HL-60 (cell line): ENCODE measurements at regions not wholly inside any gene's neighbourhood (a gene's known extent, or its start where the extent isn't known, plus 50 kb on each side); places are given as distances from the start of the nearest gene placed in this dataset.
"Not testable (repeated sequence)": the region's sequence is repeated elsewhere in the genome, so short reads cannot be mapped to it uniquely, and the experiment has no call there.

Experiments used
- DNase-seq, 2 experiments: peaks; one replicate each; pipeline ENCODE4 v3.0.0-alpha.2; 2010 to 2020; ENCODE audit warnings: low read depth in 1 of 2, low spot score in 1 of 2
- H3K27ac ChIP-seq: fragments of 250-450 bp; sonication (Bioruptor Pico); replicated peaks from 2 replicates; pipeline ENCODE4 v1.5.1; 2020; ENCODE audit warnings: mild to moderate bottlenecking, moderate library complexity
- H3K27me3 ChIP-seq: fragments of 250-450 bp; sonication (Bioruptor Pico); 2 replicates; pipeline ENCODE4 v1.5.1; 2021; ENCODE audit warnings: mild to moderate bottlenecking, moderate library complexity; ENCODE audit not compliant: insufficient read depth, poor library complexity, severe bottlenecking
- H3K4me3 ChIP-seq: replicated peaks from 2 replicates; pipeline ENCODE4 v1.5.1; 2011; ENCODE audit warnings: mild to moderate bottlenecking, control low read depth, low read length; ENCODE audit not compliant: insufficient read depth
- CTCF ChIP-seq: IDR thresholded peaks from one replicate; pipeline ENCODE4 v1.5.1; 2011; ENCODE audit warnings: low read length, control low read depth, inconsistent platforms; ENCODE audit not compliant: insufficient read depth
- GABPA ChIP-seq: IDR thresholded peaks from 2 replicates; pipeline ENCODE4 v1.6.1; 2012; ENCODE audit warnings: low read depth
- POLR2AphosphoS5 ChIP-seq: IDR thresholded peaks from 2 replicates; pipeline ENCODE4 v1.6.1; 2012; ENCODE audit warnings: low read depth
- SPI1 ChIP-seq: IDR thresholded peaks from 2 replicates; pipeline ENCODE4 v1.6.1; 2012; ENCODE audit warnings: low read depth, mild to moderate bottlenecking, borderline replicate concordance
- TF ChIP-seq, protein P1 (sequence below): IDR thresholded peaks from 2 replicates; pipeline ENCODE4 v1.6.1; 2012; ENCODE audit warnings: low read depth; ENCODE audit not compliant: insufficient replicate concordance

- H3K27ac ChIP-seq: peak overlapping the region; percentile 37; the same call in 1 of the 2 replicates
- peak; percentile 55 to 60 for DNase-seq
- H3K4me3 ChIP-seq, H3K27me3 ChIP-seq: not testable (repeated sequence)
- TF ChIP-seq SPI1 (peak; percentile 73; the same call in 1 of the 2 replicates), POLR2AphosphoS5 (peak; percentile 33; the same call in 1 of the 2 replicates)
Observed at GRCh38 chr16:21356308-21356707, 78.2 kb upstream of the CRYM start.

- H3K4me3 ChIP-seq, H3K27me3 ChIP-seq, H3K27ac ChIP-seq, DNase-seq: not testable (repeated sequence)
Observed at GRCh38 chr16:21351433-21351832, 73.3 kb upstream of the CRYM start.

DNA sequence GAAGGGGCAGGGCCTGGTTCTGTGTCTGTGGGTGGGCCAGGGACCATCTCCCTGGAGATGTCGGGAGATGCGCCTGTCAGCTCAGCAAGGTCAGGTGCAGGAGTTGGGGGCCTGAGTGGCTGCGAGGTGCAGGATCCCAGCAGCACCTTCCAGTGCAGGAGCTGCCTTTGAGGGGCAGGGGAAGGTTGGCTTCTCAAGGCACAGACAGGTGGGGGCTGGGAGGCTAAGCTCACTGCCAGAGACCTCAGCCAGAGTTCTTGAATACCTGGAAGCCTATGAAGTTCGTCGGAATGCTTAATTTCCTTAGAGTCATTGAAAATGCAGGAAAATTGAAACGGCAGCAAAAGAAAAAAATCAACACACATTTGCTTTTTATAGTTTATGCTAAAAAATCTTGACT lies 72.8 kb upstream of the CRYM start:
- not testable (repeated sequence) for H3K27me3 ChIP-seq, H3K4me3 ChIP-seq, H3K27ac ChIP-seq, DNase-seq

GRCh38 chr16:21349336-21349735 lies 71.2 kb upstream of the CRYM start:
- not testable (repeated sequence) for H3K27me3 ChIP-seq, H3K27ac ChIP-seq, DNase-seq, H3K4me3 ChIP-seq

- H3K27ac ChIP-seq, H3K4me3 ChIP-seq, H3K27me3 ChIP-seq, DNase-seq: not testable (repeated sequence)
Observed at GRCh38 chr16:21348815-21349214, 70.7 kb upstream of the CRYM start.

GRCh38 chr16:21347538-21347937 lies 69.4 kb upstream of the CRYM start:
- not testable (repeated sequence) for DNase-seq, H3K27ac ChIP-seq, H3K4me3 ChIP-seq, H3K27me3 ChIP-seq

DNA sequence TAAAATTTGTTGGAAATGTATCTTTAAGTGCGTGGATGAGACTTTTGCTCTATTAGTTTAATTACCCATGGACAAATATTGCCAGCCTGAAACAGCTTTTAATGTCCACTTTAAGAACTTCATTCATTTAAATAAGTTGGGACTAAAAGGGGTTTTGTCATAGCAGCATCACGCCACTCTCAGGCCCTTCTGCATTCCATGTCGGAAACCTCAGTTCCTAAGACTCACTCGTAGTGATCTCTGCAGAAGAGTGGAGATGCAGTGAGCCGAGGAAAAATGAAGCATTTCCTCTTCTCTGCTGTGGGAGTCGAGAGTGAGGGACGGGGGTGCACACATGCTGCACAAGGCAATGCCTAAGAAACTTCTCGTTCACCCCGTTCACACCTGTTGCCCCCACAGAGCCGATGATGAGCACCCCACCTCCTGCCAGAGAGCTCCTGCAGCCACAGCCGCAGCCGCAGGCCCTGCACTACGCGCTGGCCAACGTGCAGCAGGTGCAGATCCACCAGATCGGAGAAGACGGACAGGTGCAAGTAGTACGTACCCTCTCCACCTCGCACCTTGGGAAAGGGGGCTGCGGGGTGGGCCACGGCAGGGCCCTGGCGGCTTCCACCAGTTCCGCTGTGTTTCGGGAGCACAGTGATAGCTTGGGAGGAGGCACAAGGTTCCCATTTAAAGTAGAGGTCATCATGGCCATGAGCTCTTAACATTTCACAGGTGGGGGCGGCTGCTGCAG lies 68.8 kb upstream of the CRYM start:
- not testable (repeated sequence) for H3K4me3 ChIP-seq, DNase-seq, H3K27ac ChIP-seq, H3K27me3 ChIP-seq

- H3K27ac ChIP-seq, H3K27me3 ChIP-seq, DNase-seq, H3K4me3 ChIP-seq: not testable (repeated sequence)
Observed at GRCh38 chr16:21344361-21344912, 66.3 kb upstream of the CRYM start.

DNA sequence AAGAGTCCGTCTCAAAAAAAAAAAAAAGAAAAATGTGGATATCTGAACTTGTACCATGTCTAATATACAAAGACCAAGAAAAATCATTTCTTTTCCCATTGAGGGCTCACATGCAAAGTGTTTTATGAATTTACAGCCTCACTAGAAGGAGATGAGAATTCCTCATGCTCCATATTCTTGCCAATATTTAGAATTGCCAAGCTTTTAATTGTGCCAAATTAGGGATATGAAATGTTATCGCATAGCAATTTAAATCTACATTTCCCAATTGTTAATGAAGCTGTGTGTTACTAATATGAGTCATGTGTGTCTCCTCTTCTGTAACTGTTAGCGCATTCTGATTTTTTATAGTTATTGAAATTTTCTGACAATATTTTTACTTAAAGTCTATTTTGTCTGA lies 63.0 kb upstream of the CRYM start:
- Histone ChIP-seq H3K27me3 (no peaks in the 10 kb centered on the region), H3K27ac (no peak overlapping the region), H3K4me3 (no peak overlapping the region)
- TF ChIP-seq, protein P1, sequence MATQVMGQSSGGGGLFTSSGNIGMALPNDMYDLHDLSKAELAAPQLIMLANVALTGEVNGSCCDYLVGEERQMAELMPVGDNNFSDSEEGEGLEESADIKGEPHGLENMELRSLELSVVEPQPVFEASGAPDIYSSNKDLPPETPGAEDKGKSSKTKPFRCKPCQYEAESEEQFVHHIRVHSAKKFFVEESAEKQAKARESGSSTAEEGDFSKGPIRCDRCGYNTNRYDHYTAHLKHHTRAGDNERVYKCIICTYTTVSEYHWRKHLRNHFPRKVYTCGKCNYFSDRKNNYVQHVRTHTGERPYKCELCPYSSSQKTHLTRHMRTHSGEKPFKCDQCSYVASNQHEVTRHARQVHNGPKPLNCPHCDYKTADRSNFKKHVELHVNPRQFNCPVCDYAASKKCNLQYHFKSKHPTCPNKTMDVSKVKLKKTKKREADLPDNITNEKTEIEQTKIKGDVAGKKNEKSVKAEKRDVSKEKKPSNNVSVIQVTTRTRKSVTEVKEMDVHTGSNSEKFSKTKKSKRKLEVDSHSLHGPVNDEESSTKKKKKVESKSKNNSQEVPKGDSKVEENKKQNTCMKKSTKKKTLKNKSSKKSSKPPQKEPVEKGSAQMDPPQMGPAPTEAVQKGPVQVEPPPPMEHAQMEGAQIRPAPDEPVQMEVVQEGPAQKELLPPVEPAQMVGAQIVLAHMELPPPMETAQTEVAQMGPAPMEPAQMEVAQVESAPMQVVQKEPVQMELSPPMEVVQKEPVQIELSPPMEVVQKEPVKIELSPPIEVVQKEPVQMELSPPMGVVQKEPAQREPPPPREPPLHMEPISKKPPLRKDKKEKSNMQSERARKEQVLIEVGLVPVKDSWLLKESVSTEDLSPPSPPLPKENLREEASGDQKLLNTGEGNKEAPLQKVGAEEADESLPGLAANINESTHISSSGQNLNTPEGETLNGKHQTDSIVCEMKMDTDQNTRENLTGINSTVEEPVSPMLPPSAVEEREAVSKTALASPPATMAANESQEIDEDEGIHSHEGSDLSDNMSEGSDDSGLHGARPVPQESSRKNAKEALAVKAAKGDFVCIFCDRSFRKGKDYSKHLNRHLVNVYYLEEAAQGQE: no peak
- TF ChIP-seq GABPA (no peak), POLR2AphosphoS5 (no peak), SPI1 (no peak), CTCF (no peak)
- DNase-seq: no peak
